Ovary (tissue), 3 donors: ENCODE measurements at regions not wholly inside any gene's neighbourhood (a gene's known extent, or its start where the extent isn't known, plus 50 kb on each side); places are given as distances from the start of the nearest gene placed in this dataset.

Source experiments
- CTCF ChIP-seq, 3 donors: fragments of 450-650 bp in 2 of 3; fragments of 200-600 bp in 1 of 3; IDR thresholded peaks; one replicate each; pipeline versions ENCODE4 v1.5.1 to v1.8.0; 2016 to 2022; ENCODE audit warnings: antibody characterized with exemption in 3 of 3, mild to moderate bottlenecking in 1 of 3
- POLR2A ChIP-seq: fragments of 450-650 bp; IDR thresholded peaks from one replicate; pipeline ENCODE4 v1.6.1; 2017; ENCODE audit warnings: antibody characterized with exemption, mild to moderate bottlenecking, moderate library complexity
- donor health status: DM: no; HTN: no; CAD: no.

- TF ChIP-seq CTCF (IDR thresholded peaks at IDR 0.05) (no peak), POLR2A (no peak)
Observed at GRCh38 chr16:66135421-66135831, 231.1 kb upstream of the CDH5 start.
